SK-N-SH treated with all-trans-retinoic acid at 6 μM for 48 hours (cell line): ENCODE measurements at regions not wholly inside any gene's neighbourhood (a gene's known extent, or its start where the extent isn't known, plus 50 kb on each side); places are given as distances from the start of the nearest gene placed in this dataset.

ENCODE experiments used
- BACH2 ChIP-seq: fragments of 250-450 bp; sonication (Bioruptor Pico); IDR thresholded peaks from 2 replicates; pipeline ENCODE4 v1.9.0; 2021; ENCODE audit warnings: mild to moderate bottlenecking, borderline replicate concordance
- ESRRG ChIP-seq: fragments of 250-450 bp; sonication (Bioruptor Pico); IDR thresholded peaks from 2 replicates; pipeline ENCODE4 v1.6.1; 2021; ENCODE audit warnings: mild to moderate bottlenecking
- OSR1 ChIP-seq: fragments of 250-450 bp; sonication (Bioruptor Pico); IDR thresholded peaks from 2 replicates; pipeline ENCODE4 v1.8.0; 2022; ENCODE audit warnings: moderate library complexity, mild to moderate bottlenecking, inconsistent platforms
- RARB ChIP-seq: fragments of 250-450 bp; sonication (Bioruptor Pico); IDR thresholded peaks from 2 replicates; pipeline ENCODE4 v1.8.0; 2021; ENCODE audit warnings: mild to moderate bottlenecking, moderate library complexity
- SNAI2 ChIP-seq: fragments of 250-450 bp; sonication (Bioruptor Pico); IDR thresholded peaks from 2 replicates; pipeline ENCODE4 v1.5.0; 2020; ENCODE audit warnings: mild to moderate bottlenecking, moderate library complexity
- ZC3H10 ChIP-seq: fragments of 250-450 bp; sonication (Bioruptor Pico); IDR thresholded peaks from 2 replicates; pipeline ENCODE4 v1.5.1; 2021; ENCODE audit warnings: mild to moderate bottlenecking, moderate library complexity
- ZFP30 ChIP-seq: fragments of 450-650 bp; formaldehyde crosslinking; IDR thresholded peaks from 2 replicates; pipeline ENCODE4 v1.5.0; 2022; ENCODE audit warnings: mild to moderate bottlenecking, moderate library complexity
- TF ChIP-seq, protein P1 (sequence below): fragments of 250-450 bp; sonication (Bioruptor Pico); IDR thresholded peaks from 2 replicates; pipeline ENCODE4 v1.8.0; 2021; ENCODE audit warnings: low read depth, mild to moderate bottlenecking, moderate library complexity, borderline replicate concordance
- TF ChIP-seq, protein P2 (sequence below): fragments of 250-450 bp; sonication (Bioruptor Pico); IDR thresholded peaks from 2 replicates; pipeline ENCODE4 v1.8.0; 2020; ENCODE audit warnings: mild to moderate bottlenecking, moderate library complexity, borderline replicate concordance

DNA sequence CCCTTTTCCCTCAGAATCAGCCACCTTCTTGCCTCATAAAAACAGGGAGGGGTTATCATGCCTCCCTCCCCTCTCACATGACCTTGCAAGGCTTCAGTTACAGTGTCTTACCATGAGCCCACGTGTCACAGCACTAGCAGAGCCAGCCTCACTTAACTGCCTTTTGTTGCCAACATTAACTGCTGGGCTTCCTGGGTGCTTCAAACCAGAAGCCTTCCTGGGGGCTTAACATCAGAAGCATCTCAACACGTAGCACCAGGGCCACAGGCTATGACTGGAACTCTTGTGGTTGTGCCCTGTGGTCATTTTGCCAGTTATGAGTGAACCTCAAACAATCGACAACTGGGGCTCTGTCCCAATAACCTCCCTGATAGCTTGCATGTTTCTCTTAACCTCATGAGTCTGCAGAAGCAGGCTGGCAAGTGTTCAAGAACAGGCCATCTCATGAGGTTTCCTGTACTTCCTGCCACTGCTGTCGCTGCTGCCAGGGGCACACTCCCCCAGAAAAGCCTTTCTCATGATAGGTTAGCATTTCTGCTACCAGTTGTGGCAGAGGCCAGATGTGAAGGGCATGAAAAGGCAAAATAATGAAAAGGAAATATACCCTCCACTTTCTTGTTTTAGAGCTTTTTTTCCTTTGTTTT lies 132.2 kb downstream of the GLUL start:
- TF ChIP-seq, protein P1, sequence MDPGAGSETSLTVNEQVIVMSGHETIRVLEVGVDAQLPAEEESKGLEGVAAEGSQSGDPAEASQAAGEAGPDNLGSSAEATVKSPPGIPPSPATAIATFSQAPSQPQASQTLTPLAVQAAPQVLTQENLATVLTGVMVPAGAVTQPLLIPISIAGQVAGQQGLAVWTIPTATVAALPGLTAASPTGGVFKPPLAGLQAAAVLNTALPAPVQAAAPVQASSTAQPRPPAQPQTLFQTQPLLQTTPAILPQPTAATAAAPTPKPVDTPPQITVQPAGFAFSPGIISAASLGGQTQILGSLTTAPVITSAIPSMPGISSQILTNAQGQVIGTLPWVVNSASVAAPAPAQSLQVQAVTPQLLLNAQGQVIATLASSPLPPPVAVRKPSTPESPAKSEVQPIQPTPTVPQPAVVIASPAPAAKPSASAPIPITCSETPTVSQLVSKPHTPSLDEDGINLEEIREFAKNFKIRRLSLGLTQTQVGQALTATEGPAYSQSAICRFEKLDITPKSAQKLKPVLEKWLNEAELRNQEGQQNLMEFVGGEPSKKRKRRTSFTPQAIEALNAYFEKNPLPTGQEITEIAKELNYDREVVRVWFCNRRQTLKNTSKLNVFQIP = no peak
- no peak for TF ChIP-seq SNAI2 (CRISPR knock-in tag)
- TF ChIP-seq, protein P2, sequence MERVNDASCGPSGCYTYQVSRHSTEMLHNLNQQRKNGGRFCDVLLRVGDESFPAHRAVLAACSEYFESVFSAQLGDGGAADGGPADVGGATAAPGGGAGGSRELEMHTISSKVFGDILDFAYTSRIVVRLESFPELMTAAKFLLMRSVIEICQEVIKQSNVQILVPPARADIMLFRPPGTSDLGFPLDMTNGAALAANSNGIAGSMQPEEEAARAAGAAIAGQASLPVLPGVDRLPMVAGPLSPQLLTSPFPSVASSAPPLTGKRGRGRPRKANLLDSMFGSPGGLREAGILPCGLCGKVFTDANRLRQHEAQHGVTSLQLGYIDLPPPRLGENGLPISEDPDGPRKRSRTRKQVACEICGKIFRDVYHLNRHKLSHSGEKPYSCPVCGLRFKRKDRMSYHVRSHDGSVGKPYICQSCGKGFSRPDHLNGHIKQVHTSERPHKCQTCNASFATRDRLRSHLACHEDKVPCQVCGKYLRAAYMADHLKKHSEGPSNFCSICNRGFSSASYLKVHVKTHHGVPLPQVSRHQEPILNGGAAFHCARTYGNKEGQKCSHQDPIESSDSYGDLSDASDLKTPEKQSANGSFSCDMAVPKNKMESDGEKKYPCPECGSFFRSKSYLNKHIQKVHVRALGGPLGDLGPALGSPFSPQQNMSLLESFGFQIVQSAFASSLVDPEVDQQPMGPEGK (CRISPR knock-in tag) = no peak
- no peak for TF ChIP-seq RARB
- no peak for TF ChIP-seq BACH2 (CRISPR knock-in tag)
- TF ChIP-seq ZC3H10 (CRISPR knock-in tag) = no peak
- no peak for TF ChIP-seq OSR1 (CRISPR knock-in tag)
- TF ChIP-seq ESRRG = no peak
- TF ChIP-seq ZFP30 = no peak
